ENCODE measurements at regions not wholly inside any gene's neighbourhood (a gene's known extent, or its start where the extent isn't known, plus 50 kb on each side); places are given as distances from the start of the nearest gene placed in this dataset.

GRCh38 chr5:51466214-51466613, 83.0 kb downstream of the ISL1 start:
- TF ChIP-seq CTCF (IDR thresholded peaks at IDR 0.05; ENCODE audit: low read length) (no peak), EZH2 (optimal IDR thresholded peaks at IDR 0.05; ENCODE audit: low read depth, low read length) (no peak)
